Fibroblast of lung (primary cell): ENCODE measurements at regions not wholly inside any gene's neighbourhood (a gene's known extent, or its start where the extent isn't known, plus 50 kb on each side); places are given as distances from the start of the nearest gene placed in this dataset.

Source experiments
- EZH2 ChIP-seq: IDR thresholded peaks from 2 replicates; pipeline ENCODE4 v1.5.1; 2012; ENCODE audit warnings: low read length, control low read depth, mild to moderate bottlenecking; ENCODE audit errors: missing control alignments
- TF ChIP-seq, protein P1 (sequence below), 2 donors: IDR thresholded peaks in 1 of 2; conservative IDR thresholded peaks in 1 of 2; 1 replicate in 1 of 2; 2 replicates in 1 of 2; pipeline ENCODE4 v1.5.1; 2011 to 2012; ENCODE audit warnings: low read length in 2 of 2, control low read depth in 1 of 2, inconsistent platforms in 1 of 2, low read depth in 1 of 2, mild to moderate bottlenecking in 1 of 2

DNA sequence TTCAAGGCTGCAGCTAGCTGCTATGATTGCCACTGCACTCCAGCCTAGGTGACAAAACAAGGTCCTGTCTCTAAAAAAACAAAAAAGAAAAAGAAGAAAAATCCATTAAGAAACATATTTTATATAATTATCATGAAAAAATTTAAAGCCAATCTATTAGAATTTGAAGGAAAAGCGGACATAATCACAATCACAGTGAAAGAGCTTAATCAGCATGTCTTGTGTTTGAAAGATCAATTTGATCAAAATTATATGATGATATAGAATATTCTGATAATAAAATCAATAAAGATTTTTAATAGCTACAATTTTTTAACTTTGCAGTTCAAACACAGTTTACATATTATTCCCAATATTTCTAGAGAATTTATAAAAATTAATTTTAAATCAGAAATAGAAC, 210.1 kb downstream of the MEX3B start:
- TF ChIP-seq, protein P1, sequence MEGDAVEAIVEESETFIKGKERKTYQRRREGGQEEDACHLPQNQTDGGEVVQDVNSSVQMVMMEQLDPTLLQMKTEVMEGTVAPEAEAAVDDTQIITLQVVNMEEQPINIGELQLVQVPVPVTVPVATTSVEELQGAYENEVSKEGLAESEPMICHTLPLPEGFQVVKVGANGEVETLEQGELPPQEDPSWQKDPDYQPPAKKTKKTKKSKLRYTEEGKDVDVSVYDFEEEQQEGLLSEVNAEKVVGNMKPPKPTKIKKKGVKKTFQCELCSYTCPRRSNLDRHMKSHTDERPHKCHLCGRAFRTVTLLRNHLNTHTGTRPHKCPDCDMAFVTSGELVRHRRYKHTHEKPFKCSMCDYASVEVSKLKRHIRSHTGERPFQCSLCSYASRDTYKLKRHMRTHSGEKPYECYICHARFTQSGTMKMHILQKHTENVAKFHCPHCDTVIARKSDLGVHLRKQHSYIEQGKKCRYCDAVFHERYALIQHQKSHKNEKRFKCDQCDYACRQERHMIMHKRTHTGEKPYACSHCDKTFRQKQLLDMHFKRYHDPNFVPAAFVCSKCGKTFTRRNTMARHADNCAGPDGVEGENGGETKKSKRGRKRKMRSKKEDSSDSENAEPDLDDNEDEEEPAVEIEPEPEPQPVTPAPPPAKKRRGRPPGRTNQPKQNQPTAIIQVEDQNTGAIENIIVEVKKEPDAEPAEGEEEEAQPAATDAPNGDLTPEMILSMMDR (conservative IDR thresholded peaks at IDR 0.05 in 1 of 2, IDR thresholded peaks at IDR 0.05 in 1 of 2; ENCODE audit: low read depth in 1 of 2, low read length in 2 of 2), result no peak
- no peak for TF ChIP-seq EZH2
